NCI-H1694 (cell line): ENCODE measurements at regions not wholly inside any gene's neighbourhood (a gene's known extent, or its start where the extent isn't known, plus 50 kb on each side); places are given as distances from the start of the nearest gene placed in this dataset.
"Not testable (repeated sequence)": the region's sequence is repeated elsewhere in the genome, so short reads cannot be mapped to it uniquely, and the experiment has no call there.

Source experiments
- DNase-seq: peaks from one replicate; lab custom pipeline; 2025; lab: John Stamatoyannopoulos, UW

DNA sequence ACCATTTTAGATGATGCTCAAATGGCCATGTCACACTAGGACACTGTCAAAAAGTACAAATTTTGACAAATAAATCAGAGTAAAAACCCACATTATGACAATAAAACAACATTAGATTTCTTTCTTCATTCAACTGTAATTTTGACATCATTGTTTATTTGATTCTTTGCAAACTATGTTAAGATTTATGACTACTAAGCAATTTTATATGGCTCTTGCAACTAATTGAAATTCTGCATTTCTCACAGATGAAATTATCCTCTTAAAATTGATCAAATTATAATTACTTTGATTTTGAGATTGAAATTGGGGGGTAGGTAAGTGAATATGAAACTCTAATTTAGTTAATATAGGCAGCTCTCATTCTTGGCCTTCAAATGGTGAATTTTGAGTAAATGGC is 59.8 kb downstream of the ATOH1 start:
- no peak for DNase-seq

DNA sequence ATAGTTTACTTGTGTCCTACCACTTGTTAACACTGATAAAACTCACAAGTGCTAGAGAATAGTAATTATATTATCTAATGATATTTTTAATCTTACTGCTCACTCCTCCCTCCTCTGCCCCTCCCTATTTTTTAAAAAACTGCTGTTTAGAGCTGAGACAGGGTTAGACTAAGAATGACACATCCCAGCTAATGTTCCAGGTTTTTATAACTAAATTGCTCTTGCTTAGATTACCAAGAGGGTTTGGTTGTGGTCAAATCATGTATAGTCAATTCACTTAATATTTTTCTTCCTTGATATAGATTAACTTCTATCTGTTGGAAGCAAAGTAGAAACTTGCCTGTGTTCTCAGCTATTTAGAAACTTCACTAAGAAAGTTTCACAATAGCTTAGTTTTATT is 60.2 kb downstream of the ATOH1 start:
- no peak for DNase-seq

DNA sequence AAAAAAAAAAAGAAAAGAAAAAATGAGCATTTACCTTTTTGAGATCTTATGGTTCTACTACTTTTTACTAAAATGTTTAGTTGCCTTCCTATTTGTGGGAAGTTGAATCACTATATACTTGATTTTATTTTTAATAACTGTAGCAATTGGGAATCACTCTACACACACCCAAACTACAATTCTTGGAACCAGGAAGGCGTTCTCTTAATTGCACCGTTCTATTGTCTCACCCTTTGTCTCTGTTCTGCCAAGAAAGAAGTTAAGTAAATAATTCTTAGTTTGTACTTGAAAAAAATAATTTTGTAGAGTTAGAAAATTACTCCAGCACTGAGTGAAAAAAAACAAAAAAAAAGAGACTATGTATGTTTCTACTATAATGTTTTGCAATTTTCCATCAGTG is 62.7 kb downstream of the ATOH1 start:
- no peak for DNase-seq

GRCh38 chr4:93894995-93895394 is 66.4 kb downstream of the ATOH1 start:
- DNase-seq, result no peak

DNA sequence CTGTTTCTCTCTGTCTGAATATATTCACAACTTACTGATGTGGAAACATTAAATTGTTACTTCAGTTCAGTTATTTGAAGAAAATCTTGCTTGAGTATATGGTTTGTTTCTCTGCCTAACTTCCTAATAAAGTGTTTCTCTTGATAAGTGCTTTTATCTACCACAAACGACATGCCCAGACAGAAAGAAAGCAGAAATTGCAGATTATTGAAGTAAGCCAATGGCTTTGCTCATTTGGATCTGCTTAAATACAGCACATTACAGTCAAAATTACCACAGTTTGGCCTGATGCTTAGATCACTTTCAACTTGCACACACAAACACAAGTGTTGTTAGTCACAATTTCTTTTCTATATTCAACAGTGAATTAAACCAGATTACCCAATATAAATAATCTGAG is 68.0 kb downstream of the ATOH1 start:
- no peak for DNase-seq

GRCh38 chr4:93897559-93897958 is 69.0 kb downstream of the ATOH1 start:
- DNase-seq, result peak; percentile 4

DNA sequence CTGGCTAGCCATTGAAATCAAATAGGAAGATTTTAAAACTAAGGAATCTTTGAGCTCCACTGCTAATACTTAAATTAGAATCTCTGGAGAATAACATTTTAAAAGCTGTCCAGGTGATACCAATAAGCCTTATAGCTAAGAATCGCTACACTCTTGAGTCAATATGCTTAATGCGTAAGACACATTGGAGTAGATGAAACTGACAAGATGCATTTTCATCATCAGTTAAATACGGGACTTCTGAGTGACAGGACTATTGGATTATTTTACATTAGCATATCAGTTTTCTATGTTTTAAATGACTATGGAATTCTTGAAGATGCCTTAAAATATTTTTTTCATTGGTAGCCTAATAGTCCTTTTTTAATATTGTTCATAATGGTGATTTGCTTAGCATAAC is 80.2 kb downstream of the ATOH1 start:
- no peak for DNase-seq

DNA sequence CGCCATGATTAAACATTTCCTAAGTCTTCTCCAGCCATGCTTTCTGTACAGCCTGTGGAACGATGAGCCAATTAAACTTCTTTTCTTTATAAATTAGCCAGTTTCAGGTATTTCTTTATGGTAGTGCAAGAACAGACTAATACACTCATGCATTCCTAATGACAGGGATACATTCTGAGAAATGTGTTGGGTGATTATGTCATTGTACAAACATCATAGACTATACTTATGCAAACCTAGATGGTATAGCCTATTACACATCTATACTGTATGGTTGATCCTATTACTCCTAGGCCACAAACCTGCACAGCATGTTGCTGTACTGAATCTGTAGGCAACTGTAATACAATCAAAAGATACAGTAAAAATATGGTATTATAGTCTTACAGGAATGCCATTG is 83.1 kb downstream of the ATOH1 start:
- no peak for DNase-seq

DNA sequence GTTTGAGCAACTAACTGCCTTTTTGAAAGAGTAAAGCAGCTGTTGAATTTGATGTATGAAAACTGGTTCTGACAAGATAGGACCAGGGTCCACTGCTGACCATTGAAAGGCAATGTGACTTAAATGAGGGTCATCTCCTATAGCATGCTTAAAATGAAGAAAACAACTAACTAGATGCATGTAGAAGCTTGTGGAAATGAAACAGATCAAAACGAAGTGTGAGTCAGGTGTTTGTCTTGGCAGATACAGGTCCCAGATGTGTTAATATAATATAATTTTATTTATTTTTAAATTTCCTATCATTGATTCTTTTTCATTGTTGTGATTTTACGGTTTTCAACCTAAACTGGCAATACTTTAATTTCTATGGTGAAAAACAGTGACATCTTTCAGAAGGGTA is 83.6 kb downstream of the ATOH1 start:
- no peak for DNase-seq

DNA sequence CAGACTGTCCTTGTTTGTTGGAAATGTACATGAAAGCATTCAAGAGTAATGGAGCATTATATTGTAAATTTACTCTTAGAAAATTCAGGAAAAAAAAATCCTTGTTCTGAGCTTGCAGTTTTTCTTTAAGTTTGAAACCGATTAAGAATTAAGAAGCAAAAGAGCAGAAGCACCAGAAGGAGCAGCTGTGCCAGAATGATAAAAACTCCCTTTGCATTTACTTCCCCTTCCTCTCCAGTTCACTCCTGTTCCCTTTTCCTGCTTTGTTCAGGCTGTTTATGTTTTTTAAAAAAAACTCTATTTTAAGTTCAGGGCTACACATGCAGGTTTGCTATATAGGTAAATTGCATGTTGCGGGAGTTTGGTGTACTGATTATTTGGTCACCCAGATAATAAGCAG is 90.3 kb downstream of the ATOH1 start:
- DNase-seq, result no peak

- not testable (repeated sequence) for DNase-seq
These were observed 95.0 kb downstream of the ATOH1 start for GRCh38 chr4:93923570-93923969.

GRCh38 chr4:93947286-93947685 is 118.7 kb downstream of the ATOH1 start:
- DNase-seq, result no peak

DNA sequence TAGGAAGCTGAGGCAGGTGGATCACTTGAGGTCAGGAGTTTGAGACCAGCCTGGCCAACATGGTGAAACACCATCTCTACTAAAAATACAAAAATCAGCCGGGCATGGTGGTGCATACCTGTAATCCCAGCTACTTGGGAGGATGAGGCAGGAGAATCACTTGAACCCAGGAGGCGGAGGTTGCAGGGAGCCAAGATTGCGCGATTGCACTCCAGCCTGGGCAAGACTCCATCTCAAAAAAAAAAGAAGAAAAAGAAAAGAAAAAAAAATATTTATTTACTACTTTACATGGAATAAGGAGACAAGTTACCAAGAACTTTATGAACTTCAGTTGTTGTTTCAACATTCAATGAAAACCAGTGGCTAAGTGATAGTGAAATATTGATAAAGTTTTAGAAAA is 121.7 kb downstream of the ATOH1 start:
- DNase-seq, result not testable (repeated sequence)

GRCh38 chr4:93957186-93957585 is 128.6 kb downstream of the ATOH1 start:
- no peak for DNase-seq

GRCh38 chr4:93960450-93960849 is 131.9 kb downstream of the ATOH1 start:
- DNase-seq, result no peak

GRCh38 chr4:93960916-93961315 is 132.4 kb downstream of the ATOH1 start:
- no peak for DNase-seq

DNA sequence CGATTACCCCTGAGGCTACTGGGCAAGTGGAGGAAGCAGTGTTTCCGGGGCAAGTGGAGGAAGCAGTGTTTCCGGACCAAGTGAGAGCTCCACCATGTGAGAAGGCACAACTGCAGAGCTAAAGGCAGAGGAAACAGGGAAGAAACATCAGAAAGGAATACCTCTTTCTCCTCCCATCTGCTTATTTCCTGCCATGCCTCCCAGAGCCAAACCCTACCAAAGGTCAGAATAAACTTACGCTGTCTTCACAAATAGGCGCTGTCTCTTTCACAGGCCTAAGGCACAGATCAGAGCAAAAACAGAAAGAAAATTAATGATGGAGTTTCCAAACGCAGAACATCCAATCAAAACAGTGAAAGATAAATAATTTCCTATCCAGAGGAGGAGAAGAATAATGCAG is 153.0 kb downstream of the ATOH1 start:
- no peak for DNase-seq

GRCh38 chr4:93982255-93982654 is 153.7 kb downstream of the ATOH1 start:
- DNase-seq, result no peak

DNA sequence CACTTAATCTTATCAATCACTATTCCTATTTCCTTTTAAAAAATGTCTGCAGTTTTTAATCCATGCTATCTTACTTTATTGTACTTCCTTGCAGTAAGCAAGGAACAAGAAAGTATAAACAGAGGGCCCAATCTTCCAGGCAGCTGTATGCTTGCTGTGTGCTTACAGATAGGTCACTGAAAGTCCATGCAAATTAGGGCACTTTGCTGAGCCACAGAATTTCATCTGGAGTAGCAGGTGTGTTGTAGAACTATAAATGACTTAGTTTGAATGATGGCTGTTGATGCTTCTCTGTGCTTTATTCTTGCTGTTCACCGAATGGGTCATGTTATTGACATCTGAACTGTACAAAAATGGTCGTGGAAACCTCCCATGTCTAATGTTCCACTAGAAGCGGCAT is 154.6 kb downstream of the ATOH1 start:
- no peak for DNase-seq

- no peak for DNase-seq
These were observed 165.8 kb downstream of the ATOH1 start for GRCh38 chr4:93994175-93994994.

DNA sequence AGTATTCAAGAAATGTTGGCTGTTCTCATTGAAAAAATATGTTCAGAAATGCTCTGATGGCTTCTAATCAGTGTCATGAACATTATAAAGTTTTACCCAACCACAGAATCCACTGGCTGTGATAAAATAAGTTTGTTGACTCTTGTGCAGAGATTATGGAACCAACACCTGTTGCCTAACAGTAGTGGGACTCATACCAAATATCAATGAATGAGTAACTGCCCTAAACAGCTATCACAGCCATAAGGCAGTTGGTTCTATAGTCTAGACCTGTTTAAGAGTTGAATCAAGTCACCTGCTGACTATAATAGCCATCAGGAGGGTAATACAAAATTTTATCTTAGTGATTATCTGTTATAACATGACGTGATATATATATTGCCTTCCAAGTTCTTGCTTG is 168.3 kb downstream of the ATOH1 start:
- DNase-seq, result no peak

DNA sequence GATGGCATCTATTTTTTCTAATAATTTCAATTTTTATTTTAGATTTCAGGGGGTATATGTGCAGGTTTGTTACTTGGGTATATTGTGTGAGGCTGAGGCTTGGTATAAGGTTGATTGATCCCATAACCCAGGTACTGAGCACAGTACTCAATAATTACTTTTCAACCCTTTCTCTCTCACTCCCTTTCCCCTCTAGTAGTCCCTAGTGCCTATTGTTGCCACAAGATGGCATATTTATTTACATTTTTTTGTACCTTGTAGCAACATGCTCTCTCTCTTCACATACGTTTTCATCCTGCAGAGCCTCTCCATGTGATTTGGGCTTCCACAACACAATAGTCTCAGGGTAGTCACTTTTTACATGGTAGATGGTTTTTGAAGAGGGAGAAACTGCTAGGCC is 172.0 kb downstream of the ATOH1 start:
- DNase-seq, result no peak

DNA sequence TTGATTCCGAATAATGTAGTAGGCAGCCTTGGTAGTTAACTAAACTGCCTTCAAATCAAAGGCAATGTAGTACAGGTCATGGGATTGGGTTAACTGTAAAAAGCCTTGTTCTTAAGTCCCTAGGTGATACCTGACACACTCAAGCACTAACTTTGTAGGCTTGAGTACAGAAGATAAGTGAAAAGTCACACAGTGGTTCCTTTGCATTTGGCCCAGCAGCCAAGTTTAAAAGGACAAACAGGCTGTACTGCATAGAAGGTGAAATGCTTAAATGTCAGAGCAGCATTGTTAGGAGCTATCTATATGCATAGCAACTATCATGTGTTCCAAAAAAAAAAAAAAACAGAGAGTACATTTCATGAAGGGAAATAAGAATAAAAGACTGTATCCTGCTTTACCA is 178.4 kb downstream of the ATOH1 start:
- no peak for DNase-seq

- DNase-seq, result no peak
These were observed 182.6 kb downstream of the ATOH1 start for GRCh38 chr4:94011190-94011589.
